Mucosa of descending colon (tissue), 3 donors: ENCODE measurements at regions not wholly inside any gene's neighbourhood (a gene's known extent, or its start where the extent isn't known, plus 50 kb on each side); places are given as distances from the start of the nearest gene placed in this dataset.

ENCODE experiments used
- ATAC-seq: fragments of 200-7000 bp; cut with Tn5 transposase; one replicate; pipeline ENCODE4 v1.9.1; 2020; ENCODE audit warnings: mild to moderate bottlenecking, moderate library complexity
- DNase-seq, 3 donors: peaks; one replicate each; pipeline ENCODE4 v3.0.0-alpha.2; 2020
- H3K36me3 ChIP-seq: fragments of 200-600 bp; one replicate; pipeline ENCODE4 v1.8.0; 2021; ENCODE audit warnings: low read depth, mild to moderate bottlenecking
- H3K4me1 ChIP-seq: fragments of 200-600 bp; one replicate; pipeline ENCODE4 v1.8.0; 2021; ENCODE audit warnings: low read depth, mild to moderate bottlenecking
- H3K4me3 ChIP-seq: fragments of 200-600 bp; one replicate; pipeline ENCODE4 v1.8.0; 2021; ENCODE audit warnings: mild to moderate bottlenecking
- H3K9me3 ChIP-seq: fragments of 200-600 bp; one replicate; pipeline ENCODE4 v1.8.0; 2021; ENCODE audit warnings: mild to moderate bottlenecking
- intact Hi-C, 2 donors: fragments of 100-400 bp; cut with DNase I in 1 of 2; cut with micrococcal nuclease in 1 of 2; formaldehyde crosslinking; loops; one replicate each; pipeline versions ENCODE4 v1.11.0 to v1.11.1; 2022; cut with DNase I, micrococcal nuclease
- TF ChIP-seq, protein P1 (sequence below): fragments of 200-600 bp; IDR thresholded peaks from one replicate; pipeline ENCODE4 v1.8.0; 2022; ENCODE audit warnings: antibody characterized with exemption, mild to moderate bottlenecking
- donor health status: DM: no; HTN: no; CAD: no; lungs with moderate emphysema.
- donor health status: DM: no; HTN: no; CAD: no.
- donor health status: DM: no; HTN: yes; CAD: no.

DNA sequence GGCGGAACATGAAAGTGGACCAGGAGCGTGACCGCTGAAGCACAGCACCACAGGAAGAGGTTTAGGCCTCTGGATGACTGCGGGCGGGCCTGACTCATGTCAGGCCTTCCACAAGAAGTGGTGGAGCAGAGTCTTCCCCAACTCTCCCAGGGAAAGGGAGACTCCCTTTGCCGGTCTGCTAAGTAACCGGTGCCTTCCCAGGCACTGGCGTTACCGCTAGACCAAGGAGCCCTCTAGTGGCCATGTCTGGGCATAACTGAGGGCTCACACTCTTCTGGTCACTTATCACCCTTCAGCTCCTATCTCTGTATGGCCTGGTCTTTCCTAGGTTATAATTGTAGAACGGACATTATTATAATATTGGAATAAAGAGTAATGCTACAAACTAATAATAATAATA is 1931.9 kb downstream of the TP53TG3F start:
- no peak for ATAC-seq
- no peaks in the 10 kb centered on the region for H3K4me1 ChIP-seq
- peaks cover 61% of the 10 kb centered on the region for H3K9me3 ChIP-seq
- peak in 1 of 3 donors; percentile 19 for DNase-seq
- no peak overlapping the region for H3K4me3 ChIP-seq
- TF ChIP-seq, protein P1, sequence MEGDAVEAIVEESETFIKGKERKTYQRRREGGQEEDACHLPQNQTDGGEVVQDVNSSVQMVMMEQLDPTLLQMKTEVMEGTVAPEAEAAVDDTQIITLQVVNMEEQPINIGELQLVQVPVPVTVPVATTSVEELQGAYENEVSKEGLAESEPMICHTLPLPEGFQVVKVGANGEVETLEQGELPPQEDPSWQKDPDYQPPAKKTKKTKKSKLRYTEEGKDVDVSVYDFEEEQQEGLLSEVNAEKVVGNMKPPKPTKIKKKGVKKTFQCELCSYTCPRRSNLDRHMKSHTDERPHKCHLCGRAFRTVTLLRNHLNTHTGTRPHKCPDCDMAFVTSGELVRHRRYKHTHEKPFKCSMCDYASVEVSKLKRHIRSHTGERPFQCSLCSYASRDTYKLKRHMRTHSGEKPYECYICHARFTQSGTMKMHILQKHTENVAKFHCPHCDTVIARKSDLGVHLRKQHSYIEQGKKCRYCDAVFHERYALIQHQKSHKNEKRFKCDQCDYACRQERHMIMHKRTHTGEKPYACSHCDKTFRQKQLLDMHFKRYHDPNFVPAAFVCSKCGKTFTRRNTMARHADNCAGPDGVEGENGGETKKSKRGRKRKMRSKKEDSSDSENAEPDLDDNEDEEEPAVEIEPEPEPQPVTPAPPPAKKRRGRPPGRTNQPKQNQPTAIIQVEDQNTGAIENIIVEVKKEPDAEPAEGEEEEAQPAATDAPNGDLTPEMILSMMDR, result no peak
- intact Hi-C loops, result no loop called here
- H3K36me3 ChIP-seq, result no peaks in the 10 kb centered on the region

DNA sequence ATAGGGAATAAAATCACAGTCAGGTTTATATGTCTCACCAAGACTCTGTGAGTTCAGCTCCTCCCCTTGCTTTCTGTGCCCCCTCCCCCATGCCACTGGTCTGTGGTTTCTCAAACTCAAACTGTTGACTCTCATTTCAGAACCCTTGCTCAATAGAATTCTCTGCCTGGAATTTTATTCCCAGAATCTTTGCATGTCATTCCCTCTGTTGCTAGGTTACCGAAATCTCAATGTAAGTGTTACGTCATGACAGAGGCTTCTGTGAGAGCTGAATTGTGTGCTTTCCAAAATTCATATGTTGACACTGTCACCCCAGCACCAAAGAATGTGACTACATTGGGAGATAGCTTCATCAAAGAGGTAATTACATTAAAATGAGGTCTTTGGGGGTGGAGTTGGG is 1938.8 kb downstream of the TP53TG3F start:
- TF ChIP-seq, protein P1, result no peak
- Histone ChIP-seq H3K9me3 (peaks cover 50% of the 10 kb centered on the region), H3K36me3 (no peaks in the 10 kb centered on the region), H3K4me3 (no peak overlapping the region), H3K4me1 (no peaks in the 10 kb centered on the region)
- ATAC-seq (no peak), DNase-seq (no peak)
- intact Hi-C loops, result no loop called here

DNA sequence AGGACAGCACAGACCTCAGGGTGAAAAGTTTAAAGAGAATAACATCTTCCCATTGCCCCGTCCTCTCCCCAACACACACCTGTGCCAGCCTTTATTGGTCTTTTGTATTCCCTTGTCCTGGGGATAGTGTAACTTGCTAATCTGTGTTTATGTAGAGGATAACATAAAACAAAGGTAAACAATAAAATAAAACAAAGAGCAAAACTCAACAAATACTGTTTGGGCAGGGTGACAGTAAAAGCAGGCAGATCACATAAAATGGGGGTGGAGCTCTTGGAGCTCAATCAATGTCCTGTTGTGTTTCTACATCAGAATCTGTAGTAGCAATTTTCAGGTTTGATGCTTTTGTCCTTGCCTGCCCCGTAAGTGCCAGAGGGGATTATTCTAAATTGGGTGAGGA is 1939.7 kb downstream of the TP53TG3F start:
- Histone ChIP-seq H3K9me3 (peaks cover 44% of the 10 kb centered on the region), H3K4me1 (no peaks in the 10 kb centered on the region), H3K4me3 (no peak overlapping the region), H3K36me3 (no peaks in the 10 kb centered on the region)
- intact Hi-C loops, result no loop called here
- ATAC-seq, result no peak
- TF ChIP-seq, protein P1, result no peak
- DNase-seq, result no peak

DNA sequence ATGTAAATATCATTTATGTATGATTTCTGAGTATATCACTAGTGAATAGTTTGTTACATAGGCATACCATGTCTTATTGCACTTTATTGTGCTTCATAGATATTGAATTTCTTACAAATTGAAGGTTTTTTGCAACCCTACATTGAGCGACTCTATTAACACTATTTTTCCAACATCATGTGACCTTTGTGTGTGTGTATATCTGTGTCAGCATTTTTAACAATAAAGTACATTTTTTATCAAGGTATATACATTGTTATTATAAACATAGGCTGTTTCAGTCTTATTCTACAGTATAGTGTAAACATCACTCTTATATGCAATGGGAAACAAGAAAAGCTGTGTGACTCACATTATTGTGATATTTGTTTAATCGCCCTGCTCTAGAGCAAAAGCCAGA is 1944.9 kb downstream of the TP53TG3F start:
- TF ChIP-seq, protein P1, result no peak
- H3K4me3 ChIP-seq, result no peak overlapping the region
- H3K9me3 ChIP-seq, result peaks cover 42% of the 10 kb centered on the region
- no peaks in the 10 kb centered on the region for H3K4me1 ChIP-seq
- DNase-seq, result no peak
- intact Hi-C loops, result no loop called here
- H3K36me3 ChIP-seq, result no peaks in the 10 kb centered on the region
- no peak for ATAC-seq

DNA sequence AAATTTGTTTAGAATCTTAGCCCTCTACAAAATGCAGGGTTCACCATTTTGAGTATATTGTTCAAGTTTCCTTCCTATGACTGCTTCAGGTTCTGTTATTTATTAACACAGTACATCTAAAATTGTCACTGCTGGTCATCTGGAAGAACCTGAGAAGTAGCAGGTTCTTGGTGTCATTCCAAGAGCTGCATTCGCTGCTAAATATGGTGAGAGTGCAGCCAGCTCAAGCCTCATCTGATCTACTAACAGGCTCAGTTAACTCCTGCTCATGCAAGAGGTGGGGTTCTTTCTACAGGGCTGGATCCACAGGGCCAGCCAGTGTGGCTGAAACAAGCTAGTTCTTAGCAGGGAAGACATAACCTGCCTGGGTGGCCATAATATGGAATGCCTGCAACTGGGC is 1946.1 kb downstream of the TP53TG3F start:
- TF ChIP-seq, protein P1, result no peak
- no peaks in the 10 kb centered on the region for H3K4me1 ChIP-seq
- DNase-seq (no peak), ATAC-seq (no peak)
- peaks cover 49% of the 10 kb centered on the region for H3K9me3 ChIP-seq
- H3K36me3 ChIP-seq, result no peaks in the 10 kb centered on the region
- intact Hi-C loops, result no loop called here
- H3K4me3 ChIP-seq, result no peak overlapping the region

DNA sequence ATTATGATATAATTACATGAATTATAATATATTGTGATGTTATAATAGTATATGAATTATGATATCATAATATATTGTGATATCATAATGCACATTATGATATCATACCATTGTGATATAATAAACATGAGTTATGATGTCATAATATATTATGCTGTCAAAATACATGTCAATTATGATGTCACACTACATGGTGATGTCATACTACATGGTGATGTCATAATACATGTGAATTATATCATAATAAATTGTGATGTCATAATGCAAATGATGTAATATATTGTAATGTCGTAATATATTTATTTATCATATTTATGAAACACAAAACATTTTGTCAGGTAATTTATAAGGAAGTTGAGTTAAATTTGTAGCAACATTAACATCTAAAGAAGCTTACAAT is 1950.1 kb downstream of the TP53TG3F start:
- intact Hi-C loops, result no loop called here
- H3K4me3 ChIP-seq, result no peak overlapping the region
- TF ChIP-seq, protein P1, result no peak
- no peaks in the 10 kb centered on the region for H3K36me3 ChIP-seq
- no peaks in the 10 kb centered on the region for H3K4me1 ChIP-seq
- H3K9me3 ChIP-seq, result peaks cover 59% of the 10 kb centered on the region
- ATAC-seq (no peak), DNase-seq (no peak)
